Left cardiac atrium (tissue), 4 donors: ENCODE measurements at regions not wholly inside any gene's neighbourhood (a gene's known extent, or its start where the extent isn't known, plus 50 kb on each side); places are given as distances from the start of the nearest gene placed in this dataset.

Experiments used
- ATAC-seq, 2 donors: fragments of 200-7000 bp; cut with Tn5 transposase; one replicate each; pipeline ENCODE4 v1.9.1; 2020; ENCODE audit warnings: mild to moderate bottlenecking in 2 of 2, moderate library complexity in 2 of 2
- DNase-seq: peaks from one replicate; pipeline ENCODE4 v3.0.0-alpha.2; 2020
- intact Hi-C, 2 donors: fragments of 100-400 bp; cut with DNase I; formaldehyde crosslinking; loops; one replicate each; pipeline versions ENCODE4 v1.14.1 to v1.15.1; 2022 to 2023
- donor health status: DM: no; HTN: yes; CAD: no.
- donor health status: DM: no; HTN: yes; CAD: no; lungs with severe emphysema.
- donor health status: DM: yes; HTN: yes; CAD: no.
- donor health status: Dilated cardiomyopathy.

DNA sequence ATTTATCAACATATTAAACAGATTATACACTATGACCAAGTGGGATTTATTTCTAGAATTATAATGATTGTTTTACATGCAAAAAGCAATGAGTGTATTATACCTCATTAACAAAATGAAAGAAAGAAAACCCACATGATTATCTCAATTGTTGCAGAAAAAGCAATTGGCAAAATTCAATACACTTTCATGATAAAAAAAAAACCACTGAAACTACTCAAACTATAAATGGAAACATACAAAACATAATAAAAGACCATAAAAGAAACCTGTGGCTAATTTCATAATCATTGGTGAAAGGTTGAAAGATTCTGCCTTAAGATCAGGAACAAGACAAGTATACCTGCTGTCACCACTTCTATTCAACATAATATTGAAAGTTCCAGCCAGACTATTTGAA is 325.9 kb downstream of the AKAIN1 start:
- intact Hi-C loops = no loop called here
- DNase-seq = no peak
- ATAC-seq = no peak

DNA sequence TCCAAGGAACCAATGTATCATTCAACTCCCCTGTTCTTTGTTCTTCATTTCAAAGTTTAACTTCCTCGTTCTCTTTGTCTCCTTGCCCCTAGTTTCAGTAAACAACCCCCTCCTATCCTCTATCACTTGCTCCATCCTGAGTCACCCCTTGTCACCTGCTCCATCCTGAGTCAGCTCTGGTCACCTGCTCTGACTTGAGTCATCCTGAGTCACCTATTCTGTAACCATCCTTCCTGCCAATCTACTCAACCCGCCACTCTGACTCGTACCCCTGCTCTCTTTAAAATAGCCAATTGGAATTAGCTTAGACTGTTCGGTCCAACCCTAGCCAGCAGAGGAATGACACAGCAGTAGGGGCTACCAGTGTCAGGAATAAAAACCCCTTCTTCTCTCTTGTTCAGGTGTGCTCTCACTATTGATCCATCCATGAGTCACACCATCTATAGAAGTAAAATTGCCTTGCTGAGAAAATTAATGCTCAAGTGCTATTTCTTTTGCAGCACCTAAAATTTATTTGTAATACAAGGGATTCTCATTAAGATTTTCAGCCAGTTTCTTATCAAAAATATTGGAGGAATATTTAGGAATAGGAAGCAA is 326.8 kb downstream of the AKAIN1 start:
- intact Hi-C loops = no loop called here
- DNase-seq (no peak), ATAC-seq (no peak)

DNA sequence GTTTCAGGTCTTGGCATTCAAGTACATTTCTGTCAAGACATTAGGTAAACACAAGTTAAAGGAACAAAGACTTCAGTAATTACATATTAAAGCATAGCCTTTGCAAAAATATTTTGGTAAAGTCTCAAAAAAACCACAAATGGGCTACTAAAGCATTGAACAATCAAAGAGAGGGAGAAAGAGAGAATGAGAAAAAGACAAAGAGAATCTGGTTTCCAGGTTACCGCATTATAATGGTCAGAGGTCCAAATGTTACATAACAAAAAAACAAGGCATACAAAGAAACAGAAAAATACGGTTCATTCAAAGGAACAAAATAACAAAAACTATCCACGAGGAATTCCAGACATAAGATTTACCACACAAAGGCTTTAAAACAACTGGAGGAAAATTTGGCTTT is 327.9 kb downstream of the AKAIN1 start:
- intact Hi-C loops = loop anchor here in 1 of 2 donors (10.0 kb wide), 1 partner anchor 64 kb away; no protein-coding TSS in a partner anchor
- ATAC-seq (no peak), DNase-seq (no peak)

DNA sequence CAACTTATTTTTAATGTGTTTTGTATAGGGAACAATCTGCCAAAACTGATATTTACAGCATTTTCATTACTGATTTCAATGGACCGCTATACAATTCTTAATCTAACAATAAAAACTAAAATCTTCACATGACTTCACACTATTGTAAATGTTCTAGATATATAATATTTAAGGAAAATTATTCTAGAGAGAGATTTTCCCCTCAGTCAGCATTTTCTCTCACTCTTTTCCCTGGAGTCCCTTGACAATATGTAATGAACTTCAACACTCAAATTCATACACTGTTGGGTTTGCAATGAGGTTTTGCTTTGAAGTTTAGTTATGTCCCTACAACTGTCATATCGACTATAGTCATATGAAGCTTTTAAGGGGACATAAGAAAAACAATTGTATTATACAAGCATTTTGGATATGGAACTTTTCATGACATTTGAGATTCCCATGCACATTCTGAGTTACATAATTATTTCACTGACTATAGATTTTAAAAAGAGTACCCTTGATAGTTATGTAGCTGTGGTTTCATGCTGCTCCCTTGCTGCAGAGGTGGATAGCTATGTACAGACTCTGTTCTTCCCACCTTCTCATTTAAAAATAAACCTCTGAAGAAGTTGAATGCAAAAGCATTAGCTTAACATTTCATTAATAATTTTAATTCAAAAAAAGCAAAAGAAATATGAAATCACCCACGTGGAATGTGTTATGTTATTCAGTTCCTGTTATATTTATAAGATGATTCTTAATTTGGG is 338.5 kb downstream of the AKAIN1 start:
- no peak for ATAC-seq
- intact Hi-C loops = no loop called here

DNA sequence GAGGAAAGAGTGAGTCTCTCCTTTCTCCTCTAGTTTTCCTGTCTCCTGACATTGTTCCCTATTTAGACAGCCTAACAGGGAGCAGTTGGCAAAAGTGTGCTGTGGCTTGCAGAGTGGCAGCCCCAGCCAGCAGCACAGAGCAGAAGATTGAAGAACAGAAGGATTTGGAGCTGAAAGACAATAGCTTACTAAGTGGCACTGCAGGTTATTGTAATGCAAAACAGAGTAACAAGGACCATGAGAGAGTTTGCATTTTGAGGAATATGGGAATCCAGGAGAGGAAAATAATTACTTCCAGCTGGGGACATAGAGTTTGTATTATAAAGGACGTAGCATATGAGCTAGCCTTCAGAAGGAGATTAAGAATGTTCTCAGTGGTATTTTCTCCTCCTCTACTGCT is 342.4 kb downstream of the AKAIN1 start:
- intact Hi-C loops = no loop called here
- ATAC-seq = no peak
- no peak for DNase-seq

More for the DNA sequence above, 338.5 kb downstream of the AKAIN1 start:
- no peak for DNase-seq

DNA sequence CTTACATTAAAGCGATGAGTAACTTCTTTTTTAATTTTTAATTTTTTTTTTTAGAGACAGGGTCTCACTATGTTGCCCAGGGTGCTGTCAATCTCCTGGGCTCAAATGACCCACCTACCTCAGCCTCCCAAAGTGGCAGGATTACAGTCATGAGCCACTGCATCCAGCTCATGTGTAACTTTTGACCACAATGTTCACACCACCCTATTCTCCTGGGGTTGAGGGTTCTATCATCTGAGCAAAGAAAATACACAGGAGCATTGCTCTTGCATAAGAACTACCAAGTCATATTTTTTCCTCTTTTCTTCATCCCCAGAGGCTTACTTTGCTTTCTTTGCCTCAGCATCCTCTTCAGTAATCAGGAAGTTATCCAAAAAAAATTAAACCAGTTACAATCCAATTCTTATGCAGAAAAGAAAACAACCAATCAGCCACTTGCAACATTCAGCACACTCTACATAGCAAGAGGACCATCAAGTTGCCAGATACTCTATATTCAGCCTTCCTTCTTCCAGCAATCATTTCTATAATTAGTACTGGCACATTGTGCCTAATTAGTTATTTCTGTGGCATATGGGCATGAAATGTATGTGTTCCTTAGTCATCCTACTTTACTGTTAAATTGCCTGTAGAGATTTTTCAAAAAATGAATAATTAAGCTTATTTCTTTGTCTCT is 345.6 kb downstream of the AKAIN1 start:
- ATAC-seq = no peak
- intact Hi-C loops = no loop called here
- no peak for DNase-seq

DNA sequence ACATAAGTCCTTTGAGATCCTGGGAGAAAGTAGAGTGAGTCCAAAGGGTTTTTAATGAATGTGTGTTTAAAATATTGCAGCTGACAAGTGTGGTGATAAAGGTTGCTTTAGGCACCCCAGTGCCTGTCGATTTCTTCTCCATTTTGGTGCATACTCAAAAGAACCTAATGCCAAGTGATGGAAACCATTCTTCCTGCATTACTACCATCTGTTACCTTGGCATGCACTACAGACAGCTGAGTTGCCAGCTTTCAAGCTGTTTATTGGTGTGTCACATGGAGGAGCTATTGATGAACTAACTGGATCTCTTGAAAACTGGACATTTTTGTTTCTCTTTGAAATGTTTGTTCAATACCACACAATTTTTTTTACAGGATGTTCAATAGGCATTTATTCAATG is 350.0 kb downstream of the AKAIN1 start:
- ATAC-seq = no peak
- no peak for DNase-seq
- intact Hi-C loops = no loop called here

DNA sequence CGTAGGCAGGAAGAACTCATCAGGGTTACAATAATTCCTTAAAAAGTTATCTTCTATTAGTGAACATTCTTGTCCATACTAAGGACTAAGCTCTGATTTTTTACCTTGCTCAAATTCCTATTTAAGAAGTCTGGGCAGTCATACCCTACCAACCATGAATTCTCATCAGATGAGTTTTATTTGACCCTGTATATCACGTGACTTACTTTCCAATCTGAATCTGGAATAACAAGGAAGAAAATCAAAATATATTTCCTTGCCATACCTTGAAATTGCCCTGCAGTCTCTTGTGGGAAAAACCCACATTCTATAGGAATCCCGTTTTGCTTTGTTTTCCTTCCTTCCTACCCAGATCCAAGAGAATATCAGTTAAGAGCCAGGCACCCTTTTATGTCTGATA is 352.7 kb downstream of the AKAIN1 start:
- ATAC-seq = no peak
- intact Hi-C loops = no loop called here
- no peak for DNase-seq

DNA sequence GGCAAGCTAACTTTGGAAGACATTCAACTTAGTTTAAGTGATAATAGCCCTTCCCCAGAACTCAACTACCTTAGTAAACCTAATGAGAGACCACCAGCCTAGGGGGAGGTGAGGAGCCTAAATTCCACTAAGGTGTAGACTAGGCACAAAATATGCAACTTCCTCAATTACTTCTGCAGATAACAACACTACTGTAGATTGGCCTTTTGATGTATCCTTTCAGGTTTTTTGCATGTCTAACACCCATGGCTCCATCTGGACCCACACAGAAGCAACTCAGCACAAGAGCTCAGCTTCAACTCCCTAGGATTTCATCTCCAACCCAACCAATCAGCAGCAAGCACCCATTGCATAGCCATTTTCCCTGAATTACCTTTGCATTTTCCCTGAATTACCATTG is 353.3 kb downstream of the AKAIN1 start:
- no peak for DNase-seq
- intact Hi-C loops = no loop called here
- no peak for ATAC-seq

DNA sequence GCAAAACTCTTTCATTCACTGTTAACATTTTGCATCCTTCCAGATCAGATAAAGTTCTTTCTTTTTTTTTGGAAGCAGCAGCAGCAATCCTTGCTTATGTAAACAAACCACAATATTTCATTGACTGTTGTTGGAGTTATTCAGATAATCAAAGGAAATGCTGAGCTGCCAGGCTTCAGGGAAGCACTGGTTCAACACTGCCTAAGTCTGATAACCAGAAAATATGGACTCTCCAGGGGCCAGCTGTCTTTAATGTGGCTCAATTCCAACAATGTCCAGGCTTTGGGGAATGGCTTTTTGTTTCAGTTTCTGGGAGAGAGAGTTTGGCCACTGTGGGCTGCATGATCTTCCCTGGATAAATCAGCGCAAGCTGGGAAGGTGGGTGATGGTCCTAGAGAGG is 354.3 kb downstream of the AKAIN1 start:
- ATAC-seq (no peak), DNase-seq (no peak)
- intact Hi-C loops = no loop called here

DNA sequence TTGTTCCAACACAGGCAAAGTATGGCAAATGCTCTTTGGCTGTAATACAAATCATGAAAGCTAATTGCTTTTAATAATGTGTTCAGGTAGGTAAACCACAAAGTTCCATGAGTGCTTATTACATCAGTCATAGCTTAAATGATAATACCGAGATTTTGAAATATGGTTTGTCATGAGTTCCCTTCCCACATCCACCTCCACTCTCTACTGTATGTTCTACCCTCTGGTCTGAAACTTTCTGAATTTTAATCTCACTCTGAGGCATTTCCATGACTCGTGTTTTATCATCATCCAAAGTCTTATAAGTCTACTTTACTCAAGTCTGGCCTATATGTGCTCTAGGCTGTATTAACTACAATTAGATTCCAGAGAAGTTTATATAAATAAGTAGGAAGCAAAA is 354.8 kb downstream of the AKAIN1 start:
- DNase-seq (no peak), ATAC-seq (no peak)
- intact Hi-C loops = no loop called here

DNA sequence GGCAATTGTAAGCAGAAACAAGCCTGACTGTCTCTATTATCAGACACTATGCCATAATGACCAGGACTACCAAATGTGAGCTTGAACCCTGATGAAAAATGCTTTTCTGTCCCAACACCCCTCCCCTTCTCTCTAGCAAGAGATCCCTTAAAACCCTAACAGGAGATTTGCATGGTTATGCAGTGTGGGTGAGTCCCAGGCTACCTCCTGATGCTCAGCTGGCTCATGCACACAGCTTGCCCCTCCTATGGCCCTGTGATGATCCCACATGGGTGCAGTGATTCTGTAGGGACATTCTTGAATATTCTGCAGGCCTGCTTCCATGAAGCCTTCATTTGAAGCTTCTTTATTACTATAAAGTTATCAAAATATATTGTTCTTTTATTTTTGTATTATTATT is 357.4 kb downstream of the AKAIN1 start:
- intact Hi-C loops = no loop called here
- ATAC-seq (no peak), DNase-seq (no peak)

DNA sequence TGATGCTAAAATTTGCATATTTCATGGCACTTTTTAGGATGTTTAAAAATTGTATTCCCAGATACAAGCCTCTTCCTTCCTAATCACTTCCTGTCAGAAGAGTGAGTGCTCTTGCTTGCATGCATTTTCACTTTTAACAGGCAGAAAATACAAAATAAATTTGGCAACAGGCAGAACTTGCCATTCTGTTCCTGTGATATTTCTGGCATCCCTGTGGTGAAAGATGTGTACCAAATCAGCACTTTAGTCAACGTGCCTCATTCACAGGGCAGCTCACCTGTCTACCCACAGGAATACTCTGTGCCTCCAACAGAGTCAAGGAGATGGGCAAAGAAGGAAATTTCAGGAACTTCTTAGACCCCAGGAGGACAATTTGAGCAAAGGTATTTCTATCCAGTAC is 360.9 kb downstream of the AKAIN1 start:
- DNase-seq (no peak), ATAC-seq (no peak)
- intact Hi-C loops = no loop called here

DNA sequence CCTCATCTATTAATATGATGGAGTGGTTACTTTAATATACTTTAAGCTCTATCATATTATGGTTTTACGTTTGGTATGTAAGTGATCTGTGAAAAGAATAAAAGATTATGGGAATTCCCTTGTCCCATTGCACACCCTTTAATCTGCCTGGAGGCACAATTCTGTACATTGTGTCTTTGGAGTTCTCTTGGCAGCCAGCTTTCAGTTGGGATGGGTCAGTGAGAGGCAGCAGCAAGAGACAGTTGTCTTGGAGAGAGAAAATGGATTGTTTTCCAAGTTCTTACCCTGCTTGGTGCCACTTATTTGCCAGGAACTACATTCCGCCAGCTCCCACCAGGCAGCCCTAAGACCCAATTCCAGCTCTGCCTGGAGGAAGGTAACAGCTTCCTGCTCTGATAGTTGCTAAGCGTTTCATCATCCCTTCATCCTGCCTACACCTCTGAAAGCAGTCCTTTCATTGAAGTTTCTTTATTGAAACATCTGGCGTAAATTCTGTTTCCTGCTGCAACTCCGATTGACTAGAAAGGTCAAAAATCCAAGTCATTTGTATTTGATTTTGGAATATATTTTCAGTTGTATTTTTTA is 365.2 kb downstream of the AKAIN1 start:
- ATAC-seq = no peak
- intact Hi-C loops = no loop called here

DNA sequence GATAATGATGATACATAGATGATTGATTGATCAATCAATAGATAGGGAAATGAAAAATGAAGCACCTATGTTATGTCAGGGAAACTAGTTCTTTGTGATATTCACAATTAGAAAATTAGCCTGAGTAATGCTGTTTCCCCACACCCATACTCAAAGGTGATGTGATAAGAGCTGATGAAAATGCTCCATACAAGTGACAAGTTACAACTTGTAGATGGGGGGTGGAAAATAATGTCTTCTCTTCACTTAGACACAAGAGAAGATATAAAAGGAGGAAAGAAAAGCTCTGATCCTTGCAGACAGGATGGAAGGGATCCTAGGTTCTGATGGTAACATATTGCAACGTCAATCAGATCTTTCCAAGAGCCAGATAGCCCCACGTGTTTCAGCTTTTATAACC is 365.9 kb downstream of the AKAIN1 start:
- intact Hi-C loops = no loop called here
- no peak for DNase-seq
- ATAC-seq = no peak

More for the DNA sequence above, 365.2 kb downstream of the AKAIN1 start:
- DNase-seq = no peak

DNA sequence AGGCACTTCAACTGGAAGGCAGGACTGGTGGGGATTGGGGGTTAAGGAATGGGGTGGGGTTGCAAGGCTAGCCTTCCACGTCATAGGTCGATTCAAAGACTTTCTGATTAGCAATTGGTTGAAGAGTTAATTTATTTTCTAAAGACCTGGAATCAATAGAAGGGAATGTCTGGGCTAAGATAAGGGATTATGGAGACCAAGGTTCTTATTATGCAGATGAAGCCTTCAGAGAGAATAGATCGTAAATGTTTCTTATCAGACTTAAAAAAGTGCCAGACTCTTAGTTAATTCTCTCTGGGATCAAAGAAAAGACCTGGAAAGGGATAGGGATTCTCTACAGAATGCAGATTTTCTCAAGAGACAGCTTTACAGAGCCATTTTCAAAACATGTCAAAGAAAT is 368.0 kb upstream of the DLGAP1 start:
- intact Hi-C loops = no loop called here
- DNase-seq (no peak), ATAC-seq (no peak)

DNA sequence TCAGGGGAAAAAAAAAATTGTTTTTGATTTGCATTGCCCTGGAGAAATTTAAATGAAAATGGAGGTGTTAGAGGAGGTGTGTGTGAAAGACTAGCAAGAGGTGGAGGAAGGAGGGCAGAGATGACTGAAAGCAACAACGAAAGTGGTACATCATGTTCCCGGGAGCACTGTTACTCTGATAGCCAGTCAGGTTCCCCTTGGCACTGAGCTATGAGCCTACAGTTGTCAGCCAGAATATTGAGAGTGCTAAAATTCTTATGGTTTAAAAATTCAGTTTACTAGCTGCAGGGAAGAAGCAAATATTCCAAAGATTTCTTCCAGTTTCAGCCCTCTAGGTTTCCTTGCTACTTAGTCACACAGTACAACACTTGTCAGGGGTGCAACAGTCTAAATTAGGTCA is 366.7 kb upstream of the DLGAP1 start:
- ATAC-seq = no peak
- no peak for DNase-seq
- intact Hi-C loops = no loop called here

DNA sequence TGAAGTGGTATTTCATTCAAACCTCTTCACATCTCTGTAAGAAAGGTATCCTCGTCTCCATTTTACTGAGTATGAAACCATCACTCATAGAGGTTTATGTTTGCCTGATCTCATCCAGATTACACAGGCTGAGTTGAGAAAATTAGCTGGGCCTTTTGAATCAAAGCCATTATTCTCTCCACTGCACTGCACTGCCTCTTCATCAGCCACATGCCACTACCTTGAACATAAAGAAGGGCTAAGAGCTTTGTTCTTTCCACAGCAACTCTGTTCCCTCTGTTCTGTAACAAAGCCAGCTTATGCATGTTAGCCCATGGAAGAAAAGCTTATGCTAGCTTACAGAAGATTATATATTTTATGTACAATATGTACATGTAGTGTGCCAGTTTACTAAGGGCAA is 362.6 kb upstream of the DLGAP1 start:
- ATAC-seq (no peak), DNase-seq (no peak)
- intact Hi-C loops = no loop called here

DNA sequence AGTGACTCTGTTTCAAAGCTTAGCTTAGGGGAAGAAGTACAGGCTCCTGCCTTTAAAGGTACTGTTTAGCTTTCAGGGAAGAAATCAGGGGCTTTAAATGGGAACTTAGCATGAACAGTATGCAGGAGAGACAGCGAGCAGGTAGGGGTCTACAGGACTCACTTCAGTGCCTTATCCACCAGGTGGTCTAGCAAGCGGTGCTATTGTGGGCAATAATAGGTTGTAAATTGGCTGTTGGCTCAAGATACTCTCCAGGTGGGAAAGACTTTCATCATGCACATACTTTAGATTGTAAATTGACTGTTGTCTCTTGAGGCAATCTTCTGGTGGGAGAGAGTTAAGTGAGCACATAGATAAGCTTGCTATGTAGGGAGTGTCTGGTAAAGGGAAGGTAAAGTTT is 358.6 kb upstream of the DLGAP1 start:
- ATAC-seq = no peak
- intact Hi-C loops = no loop called here
- DNase-seq = no peak

DNA sequence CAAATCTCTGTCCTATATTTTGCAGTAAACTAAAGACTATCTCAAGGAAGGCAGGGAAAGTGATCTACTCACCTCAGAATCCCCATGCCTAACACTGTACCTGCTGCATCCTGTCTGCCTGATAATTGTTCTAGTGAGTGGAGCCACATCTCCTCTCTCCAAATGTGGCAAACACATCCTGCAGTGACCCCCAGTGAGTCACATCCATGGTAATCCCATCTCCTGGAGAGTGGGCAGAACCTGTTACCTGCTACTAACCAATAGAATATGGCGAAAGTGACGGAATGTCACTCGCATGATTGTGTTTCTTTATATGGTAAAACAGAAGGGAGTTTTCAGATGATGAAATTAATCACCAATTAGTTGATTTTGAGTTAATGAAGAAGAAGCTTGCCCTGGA is 353.8 kb upstream of the DLGAP1 start:
- intact Hi-C loops = loop anchor here in 1 of 2 donors (10.0 kb wide), 1 partner anchor 56 kb away; no protein-coding TSS in a partner anchor
- ATAC-seq (no peak), DNase-seq (no peak)
